NCI-H226 (cell line): ENCODE measurements at regions not wholly inside any gene's neighbourhood (a gene's known extent, or its start where the extent isn't known, plus 50 kb on each side); places are given as distances from the start of the nearest gene placed in this dataset.

Source experiments
- DNase-seq: peaks from one replicate; pipeline ENCODE4 v3.0.0-alpha.2; 2015

GRCh38 chr19:31718032-31718431 lies 368.8 kb upstream of the TSHZ3 start:
- no peak for DNase-seq

GRCh38 chr19:31718898-31719297 lies 369.7 kb upstream of the TSHZ3 start:
- DNase-seq, result no peak

GRCh38 chr19:31723101-31723500 lies 373.9 kb upstream of the TSHZ3 start:
- DNase-seq, result no peak

- no peak for DNase-seq
Observed at GRCh38 chr19:31725051-31725450, 375.8 kb upstream of the TSHZ3 start.

GRCh38 chr19:31727536-31727935 lies 378.3 kb upstream of the TSHZ3 start:
- no peak for DNase-seq

- DNase-seq, result no peak
Observed at GRCh38 chr19:31730270-31730669, 381.0 kb upstream of the TSHZ3 start.

GRCh38 chr19:31733591-31733990 lies 384.4 kb upstream of the TSHZ3 start:
- DNase-seq, result no peak

- no peak for DNase-seq
Observed at GRCh38 chr19:31742249-31742648, 393.0 kb upstream of the TSHZ3 start.

GRCh38 chr19:31745731-31746130 lies 396.5 kb upstream of the TSHZ3 start:
- no peak for DNase-seq

GRCh38 chr19:31749231-31749630 lies 400.0 kb upstream of the TSHZ3 start:
- DNase-seq, result no peak

- no peak for DNase-seq
Observed at GRCh38 chr19:31759359-31759758, 410.1 kb upstream of the TSHZ3 start.

- DNase-seq, result no peak
Observed at GRCh38 chr19:31761281-31761913, 412.2 kb upstream of the TSHZ3 start.

GRCh38 chr19:31770223-31770622 lies 421.0 kb upstream of the TSHZ3 start:
- DNase-seq, result no peak

GRCh38 chr19:31772915-31773314 lies 423.7 kb upstream of the TSHZ3 start:
- no peak for DNase-seq

GRCh38 chr19:31781542-31781941 lies 432.3 kb upstream of the TSHZ3 start:
- DNase-seq, result no peak

- no peak for DNase-seq
Observed at GRCh38 chr19:31783592-31783991, 434.4 kb upstream of the TSHZ3 start.

- DNase-seq, result no peak
Observed at GRCh38 chr19:31784671-31785101, 435.4 kb upstream of the TSHZ3 start.

- no peak for DNase-seq
Observed at GRCh38 chr19:31801611-31802010, 452.4 kb upstream of the TSHZ3 start.

GRCh38 chr19:31803835-31804446 lies 454.7 kb upstream of the TSHZ3 start:
- no peak for DNase-seq

GRCh38 chr19:31804668-31805067 lies 455.4 kb upstream of the TSHZ3 start:
- DNase-seq, result no peak

GRCh38 chr19:31810536-31811109 lies 461.4 kb upstream of the TSHZ3 start:
- no peak for DNase-seq

- DNase-seq, result no peak
Observed at GRCh38 chr19:31817971-31818797, 468.9 kb upstream of the TSHZ3 start.

GRCh38 chr19:31818798-31819105 lies 469.5 kb upstream of the TSHZ3 start:
- DNase-seq, result no peak

GRCh38 chr19:31819837-31820236 lies 470.6 kb upstream of the TSHZ3 start:
- no peak for DNase-seq
